ENCODE measurements at regions not wholly inside any gene's neighbourhood (a gene's known extent, or its start where the extent isn't known, plus 50 kb on each side); places are given as distances from the start of the nearest gene placed in this dataset.

- no peak for TF ChIP-seq CTCF (IDR thresholded peaks at IDR 0.05)
- DNase-seq = no peak
- intact Hi-C loops (cut with DNase I) = no loop called here
- Histone ChIP-seq H3K27ac (no peak overlapping the region), H3K9me3 (no peaks in the 10 kb centered on the region), H3K4me3 (no peak overlapping the region), H3K4me1 (peaks cover 0 to 4% of the 10 kb centered on the region in 2 donors), H3K27me3 (peaks cover 0 to 12% of the 10 kb centered on the region in 2 donors), H3K36me3 (no peaks in the 10 kb centered on the region)
- no peak for ATAC-seq
Measured at GRCh38 chr15:94611656-94612055, 380.3 kb downstream of the MCTP2 start.

DNA sequence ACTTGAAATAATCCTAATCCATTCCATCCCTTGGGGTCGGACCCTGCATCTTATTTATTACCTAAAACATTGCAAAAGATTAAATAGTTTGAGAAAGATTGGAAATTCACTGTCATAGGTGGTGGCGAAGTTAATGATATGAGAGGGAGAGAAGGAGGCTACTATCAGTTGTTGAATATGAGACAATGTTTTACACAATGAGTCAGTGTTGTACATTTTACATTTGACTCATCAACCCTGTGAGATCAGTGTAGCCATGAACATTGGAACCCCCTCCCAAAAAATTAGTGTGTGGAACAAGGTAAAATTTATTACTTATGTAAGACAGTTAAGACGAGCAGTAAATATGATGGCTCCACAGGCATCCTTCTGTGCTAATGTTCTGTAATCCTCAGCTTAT is 384.3 kb downstream of the MCTP2 start:
- H3K4me3 ChIP-seq = no peak overlapping the region
- no peaks in the 10 kb centered on the region for H3K27me3 ChIP-seq
- H3K9me3 ChIP-seq = no peaks in the 10 kb centered on the region
- no peaks in the 10 kb centered on the region for H3K36me3 ChIP-seq
- H3K27ac ChIP-seq = no peak overlapping the region
- H3K4me1 ChIP-seq = no peaks in the 10 kb centered on the region
- no peak for TF ChIP-seq CTCF (IDR thresholded peaks at IDR 0.05)
- intact Hi-C loops (cut with DNase I) = no loop called here
- ATAC-seq (no peak), DNase-seq (no peak)

DNA sequence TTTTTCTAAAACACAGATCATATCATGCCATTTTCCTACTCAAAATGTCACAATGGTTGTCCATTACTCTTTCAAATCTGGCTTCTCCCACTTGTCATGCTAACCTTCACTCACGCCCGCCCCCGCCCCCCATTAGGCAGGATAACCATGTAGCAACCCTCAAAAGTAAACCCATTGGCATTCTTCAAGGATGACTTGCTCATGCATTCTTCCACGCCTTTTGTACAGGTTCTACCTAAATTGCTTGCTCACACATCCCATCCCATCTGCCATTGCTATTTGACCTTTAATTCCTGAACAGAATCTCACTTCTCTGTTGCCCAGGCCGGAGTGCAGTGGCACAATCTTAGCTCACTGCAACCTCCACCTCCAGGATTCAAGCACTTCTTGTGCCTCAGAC is 389.3 kb downstream of the MCTP2 start:
- no peak for ATAC-seq
- no peaks in the 10 kb centered on the region for H3K36me3 ChIP-seq
- no peak for DNase-seq
- no peaks in the 10 kb centered on the region for H3K4me1 ChIP-seq
- H3K4me3 ChIP-seq = no peak overlapping the region
- no peak for TF ChIP-seq CTCF (IDR thresholded peaks at IDR 0.05)
- H3K27ac ChIP-seq = no peak overlapping the region
- H3K27me3 ChIP-seq = no peaks in the 10 kb centered on the region
- intact Hi-C loops (cut with DNase I) = no loop called here
- H3K9me3 ChIP-seq = no peaks in the 10 kb centered on the region

DNA sequence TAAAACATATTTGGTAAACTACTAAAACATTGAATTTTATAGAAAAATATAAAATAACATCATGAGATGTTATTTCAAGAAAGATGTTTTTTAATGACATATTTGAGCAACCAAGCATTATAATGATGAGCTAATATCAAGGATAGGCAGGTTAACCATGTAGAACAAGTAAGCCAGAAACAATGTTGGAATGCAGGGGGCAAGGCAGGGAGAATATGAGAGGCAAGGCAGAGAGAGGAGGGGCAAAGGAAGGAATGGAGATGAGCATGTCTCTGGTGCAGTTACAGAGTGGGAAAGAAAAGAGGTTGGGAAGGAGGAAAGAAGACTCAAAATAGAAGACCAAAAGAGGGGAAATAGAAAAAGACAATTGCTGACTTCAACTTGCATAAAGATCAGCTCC is 390.4 kb downstream of the MCTP2 start:
- TF ChIP-seq CTCF (IDR thresholded peaks at IDR 0.05) = no peak
- H3K4me1 ChIP-seq = no peaks in the 10 kb centered on the region
- DNase-seq (no peak), ATAC-seq (no peak)
- H3K4me3 ChIP-seq = no peak overlapping the region
- H3K36me3 ChIP-seq = no peaks in the 10 kb centered on the region
- intact Hi-C loops (cut with DNase I) = no loop called here
- H3K27ac ChIP-seq = no peak overlapping the region
- no peaks in the 10 kb centered on the region for H3K9me3 ChIP-seq
- H3K27me3 ChIP-seq = no peaks in the 10 kb centered on the region

DNA sequence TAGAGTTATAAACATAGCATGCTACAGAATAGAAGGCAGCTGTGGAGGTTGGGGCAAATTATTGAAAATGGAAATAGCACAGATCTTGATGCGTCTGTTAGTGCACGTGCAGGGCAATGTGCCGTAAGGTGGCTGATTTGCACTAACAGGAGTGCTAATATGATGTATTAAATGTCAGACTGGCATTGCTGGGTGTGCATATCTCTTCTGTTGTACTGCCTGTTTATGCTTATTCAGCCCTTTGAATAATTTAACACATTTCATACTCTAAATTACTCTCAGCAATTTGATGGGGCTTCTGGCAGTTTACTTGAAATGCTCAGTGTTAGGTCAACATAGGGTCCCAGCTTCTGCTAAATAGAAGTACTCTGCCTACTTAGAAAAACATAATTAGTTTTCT is 395.6 kb downstream of the MCTP2 start:
- intact Hi-C loops (cut with DNase I) = no loop called here
- no peak for TF ChIP-seq CTCF (IDR thresholded peaks at IDR 0.05)

More for the DNA sequence above, 395.6 kb downstream of the MCTP2 start:
- Histone ChIP-seq H3K27ac (no peak overlapping the region), H3K9me3 (no peaks in the 10 kb centered on the region), H3K36me3 (no peaks in the 10 kb centered on the region), H3K27me3 (no peaks in the 10 kb centered on the region), H3K4me3 (no peak overlapping the region), H3K4me1 (no peaks in the 10 kb centered on the region)
- ATAC-seq = no peak
- DNase-seq = no peak
